GM12878 (cell line): ENCODE measurements at regions not wholly inside any gene's neighbourhood (a gene's known extent, or its start where the extent isn't known, plus 50 kb on each side); places are given as distances from the start of the nearest gene placed in this dataset.

ENCODE experiments used
- ATAC-seq: fragments of 200-7000 bp; cut with Tn5 transposase; 3 replicates; pipeline ENCODE4 v1.9.1; 2020; ENCODE audit warnings: mild to moderate bottlenecking, moderate library complexity
- BruUV-seq: library from RNA; stranded (reverse); fragments of 400-500 nt; replicated peaks from 2 replicates; lab custom pipeline; 2021; lab: Mats Ljungman, UMichigan
- CTCF ChIA-PET: fragments of 300-600 bp; sonication (Branson Sonifier 250); formaldehyde crosslinking; extraction: SDS; loops from one replicate; lab custom pipeline; 2021; ENCODE audit warnings: inconsistent platforms; lab: Yijun Ruan, JAX
- POLR2A ChIA-PET: fragments of 350-600 bp; formaldehyde crosslinking; extraction: SDS; loops from one replicate; lab custom pipeline; 2021; ENCODE audit warnings: inconsistent platforms; lab: Charles Lee
- RAD21 ChIA-PET: fragments of 300-600 bp; sonication (Branson Sonifier 250); formaldehyde crosslinking; loops from one replicate; lab custom pipeline; 2023; ENCODE audit warnings: antibody characterized with exemption; ENCODE audit not compliant: unreplicated experiment; lab: Charles Lee
- SMC1A ChIA-PET: fragments of 300-600 bp; sonication (Branson Sonifier 250); formaldehyde crosslinking; loops from one replicate; lab custom pipeline; 2023; ENCODE audit not compliant: unreplicated experiment, uncharacterized antibody; lab: Charles Lee
- DNase-seq: peaks from one replicate; pipeline ENCODE4 v3.0.0-alpha.2; 2011; ENCODE audit warnings: low read depth, low spot score
- FAIRE-seq: peaks from 3 replicates; lab custom pipeline; 2011; peaks lifted over from hg19 to GRCh38; lab: Jason Lieb, UNC
- H2AFZ ChIP-seq: 2 replicates; pipeline ENCODE4 v1.6.0; 2011; ENCODE audit warnings: low read depth, low read length, control low read depth; ENCODE audit not compliant: control insufficient read depth
- H3K27ac ChIP-seq: 2 replicates; pipeline ENCODE4 v1.5.1; 2011; ENCODE audit warnings: control low read depth; ENCODE audit not compliant: control insufficient read depth, insufficient read depth
- H3K27me3 ChIP-seq, 2 experiments: replicated peaks in 1 of 2; 2 replicates each; pipeline versions ENCODE4 v1.6.0 to v1.6.1; 2011; ENCODE audit warnings: low read length in 1 of 2; ENCODE audit not compliant: control insufficient read depth in 2 of 2, insufficient read depth in 2 of 2
- H3K36me3 ChIP-seq, 2 experiments: 2 replicates each; pipeline ENCODE4 v1.5.1; 2011; ENCODE audit warnings: low read length in 1 of 2; ENCODE audit not compliant: control insufficient read depth in 2 of 2, insufficient read depth in 2 of 2
- H3K4me1 ChIP-seq: 2 replicates; pipeline ENCODE4 v1.6.1; 2011; ENCODE audit warnings: mild to moderate bottlenecking, low read length, moderate library complexity, mixed read lengths; ENCODE audit not compliant: control insufficient read depth, insufficient read depth
- H3K4me2 ChIP-seq: 2 replicates; pipeline ENCODE4 v1.6.0; 2011; ENCODE audit warnings: control low read depth; ENCODE audit not compliant: control insufficient read depth, insufficient read depth
- H3K4me3 ChIP-seq: fragments of 200-600 bp; sonication (generic); 2 replicates; pipeline ENCODE4 v1.5.1; 2016
- H3K79me2 ChIP-seq: 2 replicates; pipeline ENCODE4 v1.6.0; 2011; ENCODE audit warnings: low read length; ENCODE audit not compliant: control insufficient read depth, insufficient read depth
- H3K9ac ChIP-seq: 2 replicates; pipeline ENCODE4 v1.8.0; 2011; ENCODE audit warnings: low read length, control low read depth, mixed read lengths; ENCODE audit not compliant: control insufficient read depth, insufficient read depth
- H3K9me3 ChIP-seq: replicated peaks from 3 replicates; pipeline ENCODE4 v1.5.1; 2011; ENCODE audit warnings: mild to moderate bottlenecking, low read length; ENCODE audit not compliant: control insufficient read depth, insufficient read depth
- H4K20me1 ChIP-seq: 2 replicates; pipeline ENCODE4 v1.6.0; 2011; ENCODE audit not compliant: control insufficient read depth, insufficient read depth
- BACH1 ChIP-seq: fragments of 450-650 bp; IDR thresholded peaks from 2 replicates; pipeline ENCODE4 v1.6.1; 2017; ENCODE audit warnings: mild to moderate bottlenecking, borderline replicate concordance
- CREM ChIP-seq: IDR thresholded peaks from 2 replicates; pipeline ENCODE4 v1.6.1; 2014; ENCODE audit warnings: antibody characterized with exemption, low read depth
- EZH2 ChIP-seq: IDR thresholded peaks from 2 replicates; pipeline ENCODE4 v1.6.1; 2012; ENCODE audit warnings: low read depth, mild to moderate bottlenecking, control low read depth, inconsistent platforms, low read length, borderline replicate concordance; ENCODE audit not compliant: control insufficient read depth
- FOXM1 ChIP-seq: IDR thresholded peaks from 2 replicates; pipeline ENCODE4 v1.6.1; 2012; ENCODE audit warnings: low read depth, mild to moderate bottlenecking, inconsistent platforms, low read length, moderate library complexity
- GABPA ChIP-seq: IDR thresholded peaks from 2 replicates; pipeline ENCODE4 v1.6.1; 2014; ENCODE audit warnings: antibody characterized with exemption, low read depth, mild to moderate bottlenecking, inconsistent platforms
- JUND ChIP-seq: IDR thresholded peaks from 2 replicates; pipeline ENCODE4 v1.6.1; 2012; ENCODE audit warnings: low read depth, mild to moderate bottlenecking, low read length, improper control_type of control experiment, moderate library complexity
- LARP7 ChIP-seq: fragments of 450-650 bp; IDR thresholded peaks from 2 replicates; pipeline ENCODE4 v1.6.1; 2017; ENCODE audit warnings: mild to moderate bottlenecking
- POLR2A ChIP-seq: IDR thresholded peaks from 2 replicates; pipeline ENCODE4 v1.6.1; 2011; ENCODE audit warnings: low read depth, mild to moderate bottlenecking, low read length
- RAD21 ChIP-seq: IDR thresholded peaks from 2 replicates; pipeline ENCODE4 v1.6.1; 2011; ENCODE audit warnings: mild to moderate bottlenecking, low read depth, low read length, moderate library complexity; ENCODE audit not compliant: insufficient read depth
- RCOR1 ChIP-seq: conservative IDR thresholded peaks from 2 replicates; pipeline ENCODE4 v1.6.1; 2012; ENCODE audit warnings: low read depth, low read length, improper control_type of control experiment
- SIX5 ChIP-seq: IDR thresholded peaks from 2 replicates; pipeline ENCODE4 v1.6.1; 2011; ENCODE audit warnings: mild to moderate bottlenecking, low read depth, low read length, moderate library complexity; ENCODE audit not compliant: severe bottlenecking
- SUPT20H ChIP-seq: IDR thresholded peaks from 2 replicates; pipeline ENCODE4 v1.6.1; 2011; ENCODE audit warnings: low read depth, mild to moderate bottlenecking, low read length, moderate library complexity, borderline replicate concordance; ENCODE audit not compliant: control insufficient read depth
- WGBS: methylation state at CpG from one replicate; pipeline ENCODE4 v1.1.6; 2016; ENCODE audit warnings: low lambda C conversion rate; ENCODE audit not compliant: insufficient replicate concordance, insufficient coverage; ENCODE audit errors: missing lambda C conversion rate; 5-methylcytosine and 5-hydroxymethylcytosine counted together
- in situ Hi-C: fragments of 300-500 bp; cut with MboI; formaldehyde crosslinking; loops from 9 replicates; pipeline ENCODE4 v1.14.3; 2018; ENCODE audit warnings: mixed read lengths
- intact Hi-C: fragments of 100-400 bp; cut with micrococcal nuclease; formaldehyde crosslinking; loops from one replicate; pipeline ENCODE4 v1.14.2; 2022; ENCODE audit not compliant: unreplicated experiment
- TF ChIP-seq, protein P1 (sequence below): IDR thresholded peaks from 2 replicates; pipeline ENCODE4 v1.6.1; 2012; ENCODE audit warnings: low read depth, low read length, improper control_type of control experiment
- TF ChIP-seq, protein P2 (sequence below): IDR thresholded peaks from 2 replicates; pipeline ENCODE4 v1.6.1; 2012; ENCODE audit warnings: low read depth, low read length, improper control_type of control experiment
- TF ChIP-seq, protein P3 (sequence below): fragments of 450-650 bp; IDR thresholded peaks from 2 replicates; pipeline ENCODE4 v1.6.1; 2014; ENCODE audit warnings: mild to moderate bottlenecking
- TF ChIP-seq, protein P4 (sequence below): IDR thresholded peaks from 2 replicates; pipeline ENCODE4 v1.6.1; 2011; ENCODE audit warnings: low read depth, low read length, improper control_type of control experiment, borderline replicate concordance

DNA sequence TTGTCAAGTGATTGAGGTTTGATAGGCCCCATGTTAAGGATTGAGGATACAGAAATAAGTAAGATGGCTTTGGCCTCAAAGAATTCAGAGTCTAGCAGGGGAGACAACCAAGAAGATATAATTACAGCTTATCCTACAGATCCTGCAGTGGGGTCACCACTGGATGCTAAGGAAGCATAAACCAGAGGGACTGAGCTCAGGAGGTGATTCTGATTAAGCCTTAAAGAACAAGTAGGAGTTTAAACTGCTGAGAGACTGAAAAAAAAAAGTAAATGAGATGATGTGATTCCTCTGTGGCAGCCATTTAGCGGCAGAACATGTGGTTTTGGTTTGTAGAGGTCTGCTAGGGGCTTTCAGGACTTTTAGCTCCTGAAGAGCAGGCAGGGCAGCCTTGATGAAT is 72.1 kb upstream of the ROPN1 start:
- TF ChIP-seq LARP7 = no peak
- TF ChIP-seq, protein P1, sequence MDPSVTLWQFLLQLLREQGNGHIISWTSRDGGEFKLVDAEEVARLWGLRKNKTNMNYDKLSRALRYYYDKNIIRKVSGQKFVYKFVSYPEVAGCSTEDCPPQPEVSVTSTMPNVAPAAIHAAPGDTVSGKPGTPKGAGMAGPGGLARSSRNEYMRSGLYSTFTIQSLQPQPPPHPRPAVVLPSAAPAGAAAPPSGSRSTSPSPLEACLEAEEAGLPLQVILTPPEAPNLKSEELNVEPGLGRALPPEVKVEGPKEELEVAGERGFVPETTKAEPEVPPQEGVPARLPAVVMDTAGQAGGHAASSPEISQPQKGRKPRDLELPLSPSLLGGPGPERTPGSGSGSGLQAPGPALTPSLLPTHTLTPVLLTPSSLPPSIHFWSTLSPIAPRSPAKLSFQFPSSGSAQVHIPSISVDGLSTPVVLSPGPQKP = no peak
- TF ChIP-seq CREM = no peak
- no peak for TF ChIP-seq BACH1
- TF ChIP-seq SIX5 = no peak
- TF ChIP-seq RAD21 = no peak
- no peak for TF ChIP-seq JUND
- TF ChIP-seq, protein P2, sequence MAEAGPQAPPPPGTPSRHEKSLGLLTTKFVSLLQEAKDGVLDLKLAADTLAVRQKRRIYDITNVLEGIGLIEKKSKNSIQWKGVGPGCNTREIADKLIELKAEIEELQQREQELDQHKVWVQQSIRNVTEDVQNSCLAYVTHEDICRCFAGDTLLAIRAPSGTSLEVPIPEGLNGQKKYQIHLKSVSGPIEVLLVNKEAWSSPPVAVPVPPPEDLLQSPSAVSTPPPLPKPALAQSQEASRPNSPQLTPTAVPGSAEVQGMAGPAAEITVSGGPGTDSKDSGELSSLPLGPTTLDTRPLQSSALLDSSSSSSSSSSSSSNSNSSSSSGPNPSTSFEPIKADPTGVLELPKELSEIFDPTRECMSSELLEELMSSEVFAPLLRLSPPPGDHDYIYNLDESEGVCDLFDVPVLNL = no peak
- TF ChIP-seq SUPT20H = no peak
- no peak for TF ChIP-seq GABPA
- TF ChIP-seq, protein P3, sequence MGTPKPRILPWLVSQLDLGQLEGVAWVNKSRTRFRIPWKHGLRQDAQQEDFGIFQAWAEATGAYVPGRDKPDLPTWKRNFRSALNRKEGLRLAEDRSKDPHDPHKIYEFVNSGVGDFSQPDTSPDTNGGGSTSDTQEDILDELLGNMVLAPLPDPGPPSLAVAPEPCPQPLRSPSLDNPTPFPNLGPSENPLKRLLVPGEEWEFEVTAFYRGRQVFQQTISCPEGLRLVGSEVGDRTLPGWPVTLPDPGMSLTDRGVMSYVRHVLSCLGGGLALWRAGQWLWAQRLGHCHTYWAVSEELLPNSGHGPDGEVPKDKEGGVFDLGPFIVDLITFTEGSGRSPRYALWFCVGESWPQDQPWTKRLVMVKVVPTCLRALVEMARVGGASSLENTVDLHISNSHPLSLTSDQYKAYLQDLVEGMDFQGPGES = no peak
- TF ChIP-seq POLR2A = no peak
- TF ChIP-seq RCOR1 = no peak
- TF ChIP-seq, protein P4, sequence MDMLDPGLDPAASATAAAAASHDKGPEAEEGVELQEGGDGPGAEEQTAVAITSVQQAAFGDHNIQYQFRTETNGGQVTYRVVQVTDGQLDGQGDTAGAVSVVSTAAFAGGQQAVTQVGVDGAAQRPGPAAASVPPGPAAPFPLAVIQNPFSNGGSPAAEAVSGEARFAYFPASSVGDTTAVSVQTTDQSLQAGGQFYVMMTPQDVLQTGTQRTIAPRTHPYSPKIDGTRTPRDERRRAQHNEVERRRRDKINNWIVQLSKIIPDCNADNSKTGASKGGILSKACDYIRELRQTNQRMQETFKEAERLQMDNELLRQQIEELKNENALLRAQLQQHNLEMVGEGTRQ = no peak
- TF ChIP-seq FOXM1 = no peak
- no peak for TF ChIP-seq EZH2
- TF ChIP-seq, all 136 proteins: peak for 0
- Histone ChIP-seq H3K4me1 (no peaks in the 10 kb centered on the region), H3K79me2 (no peaks in the 10 kb centered on the region), H3K27ac (no peak overlapping the region), H3K36me3 (no peaks in the 10 kb centered on the region), H2AFZ (no peak overlapping the region), H3K4me3 (no peak overlapping the region), H3K9ac (no peak overlapping the region), H3K4me2 (no peak overlapping the region), H3K27me3 (peaks cover 3 to 4% of the 10 kb centered on the region in 2 experiments; a peak in 3 of 4 replicates), H3K9me3 (no peaks in the 10 kb centered on the region), H4K20me1 (no peaks in the 10 kb centered on the region)
- intact Hi-C loops (no loop called here), in situ Hi-C loops (no loop called here)
- 0% methylated on average over 1 of the region's 1 CpG for WGBS
- RAD21 ChIA-PET = no interaction called here
- ATAC-seq (no peak), FAIRE-seq (no peak), DNase-seq (no peak)
- SMC1A ChIA-PET = interaction anchor here (1.6 to 2.7 kb wide), 3 partner anchors 10 to 20 kb away, joined by 4 to 12 read pairs (median 4); no protein-coding TSS in a partner anchor
- BruUV-seq = no TSS peak
- POLR2A ChIA-PET = no interaction called here
- CTCF ChIA-PET = interaction anchor here (0.7 to 1.2 kb wide), 5 partner anchors 16 to 45 kb away, joined by 3 read pairs; no protein-coding TSS in a partner anchor
